Transverse colon (tissue), 4 donors: ENCODE measurements at regions not wholly inside any gene's neighbourhood (a gene's known extent, or its start where the extent isn't known, plus 50 kb on each side); places are given as distances from the start of the nearest gene placed in this dataset.

Experiments
- EP300 ChIP-seq: sonication (generic); formaldehyde crosslinking; IDR thresholded peaks from one replicate; pipeline ENCODE4 v1.6.1; 2017; ENCODE audit warnings: antibody characterized with exemption, low read depth
- POLR2AphosphoS5 ChIP-seq, 3 donors: sonication (generic); formaldehyde crosslinking; IDR thresholded peaks; one replicate each; pipeline ENCODE4 v1.6.1; 2016; ENCODE audit warnings: antibody characterized with exemption in 3 of 3
- TF ChIP-seq, protein P1 (sequence below), 5 experiments: fragments of 200-600 bp in 3 of 5; fragments of 450-650 bp in 2 of 5; sonication (generic) in 3 of 5; IDR thresholded peaks; 1 replicate in 2 of 5; 2 replicates in 3 of 5; pipeline ENCODE4 v1.5.1; 2016 to 2017; ENCODE audit warnings: antibody characterized with exemption in 5 of 5, inconsistent platforms in 3 of 5, mild to moderate bottlenecking in 2 of 5, moderate library complexity in 1 of 5

DNA sequence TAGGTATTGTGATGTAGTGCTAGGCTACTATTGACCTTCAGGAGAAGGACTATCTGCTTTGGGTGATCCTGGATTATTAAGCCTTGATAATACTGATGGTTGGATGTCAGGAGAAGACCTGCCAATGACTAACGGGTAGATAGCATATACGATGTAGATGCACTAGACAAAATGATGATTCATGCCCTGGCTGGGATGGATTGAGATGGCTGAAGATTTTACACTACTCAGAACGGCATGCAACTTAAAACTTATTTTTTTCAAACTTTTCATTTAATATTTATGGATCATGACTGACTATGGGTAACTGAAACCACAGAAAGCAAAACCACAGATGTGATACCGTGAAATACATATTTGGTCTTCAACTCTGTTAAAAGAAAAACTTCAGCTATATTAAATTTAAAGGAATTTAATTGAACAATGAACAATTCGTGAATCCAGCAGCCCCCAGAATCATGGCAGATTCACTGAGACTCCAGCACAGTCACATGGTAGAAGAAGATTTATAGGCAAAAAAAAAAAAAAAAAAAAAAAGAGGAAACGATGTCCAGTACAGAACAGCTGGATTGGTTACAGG lies 124.6 kb upstream of the CDK13 start:
- TF ChIP-seq EP300 (no peak), POLR2AphosphoS5 (IDR thresholded peaks at IDR 0.05) (no peak)
- TF ChIP-seq, protein P1, sequence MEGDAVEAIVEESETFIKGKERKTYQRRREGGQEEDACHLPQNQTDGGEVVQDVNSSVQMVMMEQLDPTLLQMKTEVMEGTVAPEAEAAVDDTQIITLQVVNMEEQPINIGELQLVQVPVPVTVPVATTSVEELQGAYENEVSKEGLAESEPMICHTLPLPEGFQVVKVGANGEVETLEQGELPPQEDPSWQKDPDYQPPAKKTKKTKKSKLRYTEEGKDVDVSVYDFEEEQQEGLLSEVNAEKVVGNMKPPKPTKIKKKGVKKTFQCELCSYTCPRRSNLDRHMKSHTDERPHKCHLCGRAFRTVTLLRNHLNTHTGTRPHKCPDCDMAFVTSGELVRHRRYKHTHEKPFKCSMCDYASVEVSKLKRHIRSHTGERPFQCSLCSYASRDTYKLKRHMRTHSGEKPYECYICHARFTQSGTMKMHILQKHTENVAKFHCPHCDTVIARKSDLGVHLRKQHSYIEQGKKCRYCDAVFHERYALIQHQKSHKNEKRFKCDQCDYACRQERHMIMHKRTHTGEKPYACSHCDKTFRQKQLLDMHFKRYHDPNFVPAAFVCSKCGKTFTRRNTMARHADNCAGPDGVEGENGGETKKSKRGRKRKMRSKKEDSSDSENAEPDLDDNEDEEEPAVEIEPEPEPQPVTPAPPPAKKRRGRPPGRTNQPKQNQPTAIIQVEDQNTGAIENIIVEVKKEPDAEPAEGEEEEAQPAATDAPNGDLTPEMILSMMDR (IDR thresholded peaks at IDR 0.05) = no peak
